ENCODE measurements at regions not wholly inside any gene's neighbourhood (a gene's known extent, or its start where the extent isn't known, plus 50 kb on each side); places are given as distances from the start of the nearest gene placed in this dataset.

GRCh38 chr18:65035701-65036100 lies 715.1 kb upstream of the CDH7 start:
- TF ChIP-seq CTCF (IDR thresholded peaks at IDR 0.05) (no peak), POLR2AphosphoS5 (IDR thresholded peaks at IDR 0.05; ENCODE audit: insufficient read depth in 1 of 2, low read depth in 1 of 2) (no peak)
